ENCODE measurements at regions not wholly inside any gene's neighbourhood (a gene's known extent, or its start where the extent isn't known, plus 50 kb on each side); places are given as distances from the start of the nearest gene placed in this dataset.

- TF ChIP-seq, protein P1, sequence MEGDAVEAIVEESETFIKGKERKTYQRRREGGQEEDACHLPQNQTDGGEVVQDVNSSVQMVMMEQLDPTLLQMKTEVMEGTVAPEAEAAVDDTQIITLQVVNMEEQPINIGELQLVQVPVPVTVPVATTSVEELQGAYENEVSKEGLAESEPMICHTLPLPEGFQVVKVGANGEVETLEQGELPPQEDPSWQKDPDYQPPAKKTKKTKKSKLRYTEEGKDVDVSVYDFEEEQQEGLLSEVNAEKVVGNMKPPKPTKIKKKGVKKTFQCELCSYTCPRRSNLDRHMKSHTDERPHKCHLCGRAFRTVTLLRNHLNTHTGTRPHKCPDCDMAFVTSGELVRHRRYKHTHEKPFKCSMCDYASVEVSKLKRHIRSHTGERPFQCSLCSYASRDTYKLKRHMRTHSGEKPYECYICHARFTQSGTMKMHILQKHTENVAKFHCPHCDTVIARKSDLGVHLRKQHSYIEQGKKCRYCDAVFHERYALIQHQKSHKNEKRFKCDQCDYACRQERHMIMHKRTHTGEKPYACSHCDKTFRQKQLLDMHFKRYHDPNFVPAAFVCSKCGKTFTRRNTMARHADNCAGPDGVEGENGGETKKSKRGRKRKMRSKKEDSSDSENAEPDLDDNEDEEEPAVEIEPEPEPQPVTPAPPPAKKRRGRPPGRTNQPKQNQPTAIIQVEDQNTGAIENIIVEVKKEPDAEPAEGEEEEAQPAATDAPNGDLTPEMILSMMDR (conservative IDR thresholded peaks at IDR 0.05), result no peak
- no peak for TF ChIP-seq EZH2 (IDR thresholded peaks at IDR 0.05; ENCODE audit: low read depth)
Observed at GRCh38 chr3:19060404-19060803, 87.9 kb upstream of the KCNH8 start.
